ENCODE measurements at regions not wholly inside any gene's neighbourhood (a gene's known extent, or its start where the extent isn't known, plus 50 kb on each side); places are given as distances from the start of the nearest gene placed in this dataset.
"Not testable (repeated sequence)": the region's sequence is repeated elsewhere in the genome, so short reads cannot be mapped to it uniquely, and the experiment has no call there.

GRCh38 chr7:124177891-124178290, 145.0 kb upstream of the TMEM229A start:
- Mint-ChIP-seq H3K27ac (ENCODE audit: low read depth, unreplicated experiment) (no peak overlapping the region), H3K27me3 (ENCODE audit: insufficient read depth, unreplicated experiment) (no peaks in the 10 kb centered on the region), H3K36me3 (ENCODE audit: insufficient read depth, unreplicated experiment) (peaks cover 6% of the 10 kb centered on the region), H3K4me3 (ENCODE audit: unreplicated experiment) (no peak overlapping the region), H3K4me1 (ENCODE audit: insufficient read depth, unreplicated experiment) (no peaks in the 10 kb centered on the region), H3K9me3 (ENCODE audit: unreplicated experiment) (no peaks in the 10 kb centered on the region)
- BruUV-seq (replicated peaks) = no TSS peak
- ChIA-PET CTCF (interaction anchor here (0.8 kb wide), 1 partner anchor 587 kb away, joined by 3 read pairs; the partner anchor contains the start of gene GPR37), POLR2A (no interaction called here)
- TF ChIP-seq, protein P1, sequence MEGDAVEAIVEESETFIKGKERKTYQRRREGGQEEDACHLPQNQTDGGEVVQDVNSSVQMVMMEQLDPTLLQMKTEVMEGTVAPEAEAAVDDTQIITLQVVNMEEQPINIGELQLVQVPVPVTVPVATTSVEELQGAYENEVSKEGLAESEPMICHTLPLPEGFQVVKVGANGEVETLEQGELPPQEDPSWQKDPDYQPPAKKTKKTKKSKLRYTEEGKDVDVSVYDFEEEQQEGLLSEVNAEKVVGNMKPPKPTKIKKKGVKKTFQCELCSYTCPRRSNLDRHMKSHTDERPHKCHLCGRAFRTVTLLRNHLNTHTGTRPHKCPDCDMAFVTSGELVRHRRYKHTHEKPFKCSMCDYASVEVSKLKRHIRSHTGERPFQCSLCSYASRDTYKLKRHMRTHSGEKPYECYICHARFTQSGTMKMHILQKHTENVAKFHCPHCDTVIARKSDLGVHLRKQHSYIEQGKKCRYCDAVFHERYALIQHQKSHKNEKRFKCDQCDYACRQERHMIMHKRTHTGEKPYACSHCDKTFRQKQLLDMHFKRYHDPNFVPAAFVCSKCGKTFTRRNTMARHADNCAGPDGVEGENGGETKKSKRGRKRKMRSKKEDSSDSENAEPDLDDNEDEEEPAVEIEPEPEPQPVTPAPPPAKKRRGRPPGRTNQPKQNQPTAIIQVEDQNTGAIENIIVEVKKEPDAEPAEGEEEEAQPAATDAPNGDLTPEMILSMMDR (IDR thresholded peaks at IDR 0.05; ENCODE audit: unreplicated experiment) = no peak
- intact Hi-C loops (cut with micrococcal nuclease) = no loop called here
- no peak for DNase-seq (ENCODE audit: unreplicated experiment)

- H3K27me3 Mint-ChIP-seq (ENCODE audit: insufficient read depth, unreplicated experiment); H3K9me3 Mint-ChIP-seq (ENCODE audit: unreplicated experiment); H3K4me3 Mint-ChIP-seq (ENCODE audit: unreplicated experiment); DNase-seq (ENCODE audit: unreplicated experiment); H3K4me1 Mint-ChIP-seq (ENCODE audit: insufficient read depth, unreplicated experiment); BruUV-seq (replicated peaks); H3K36me3 Mint-ChIP-seq (ENCODE audit: insufficient read depth, unreplicated experiment): not testable (repeated sequence)
- CTCF ChIA-PET = interaction anchor here (0.6 to 2.7 kb wide), 12 partner anchors 8 to 713 kb away, joined by 3 to 48 read pairs (median 6); partner anchors contain the start of gene GPR37
- intact Hi-C loops (cut with micrococcal nuclease) = loop anchor here (1.0 kb wide), 2 partner anchors 594 to 613 kb away; no protein-coding TSS in a partner anchor
- H3K27ac Mint-ChIP-seq (ENCODE audit: low read depth, unreplicated experiment) = peak overlapping the region; percentile 27
- POLR2A ChIA-PET = interaction anchor here (1.6 kb wide), 1 partner anchor 594 kb away, joined by 13 read pairs; the partner anchor contains the start of gene GPR37
Measured at GRCh38 chr7:124171812-124172211, 138.9 kb upstream of the TMEM229A start.

DNA sequence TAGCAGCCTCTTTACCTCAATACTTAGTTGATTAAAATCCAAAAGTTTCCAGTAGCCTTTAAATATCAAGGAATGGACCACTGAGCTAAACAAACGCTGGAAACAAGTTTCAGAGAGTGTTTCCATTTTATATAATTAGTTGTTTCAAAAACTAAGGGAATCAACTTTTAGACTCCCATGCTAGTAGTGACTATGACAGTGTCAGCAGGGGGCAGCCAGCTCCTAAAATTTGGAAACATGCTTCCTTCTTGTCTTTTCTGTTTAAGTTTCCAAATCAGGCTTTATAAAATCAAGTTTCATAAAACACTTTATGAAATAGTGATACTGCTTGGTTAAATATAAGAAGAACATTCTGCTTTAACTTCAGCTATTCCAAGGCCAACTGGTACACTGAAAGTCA, 138.2 kb upstream of the TMEM229A start:
- intact Hi-C loops (cut with micrococcal nuclease) = loop anchor here (1.0 kb wide), 2 partner anchors 595 to 614 kb away; no protein-coding TSS in a partner anchor
- CTCF ChIA-PET = interaction anchor here (0.6 to 2.4 kb wide), 32 partner anchors 8 to 826 kb away, joined by 3 to 48 read pairs (median 4); partner anchors contain the start of gene GPR37
- Mint-ChIP-seq H3K36me3 (ENCODE audit: insufficient read depth, unreplicated experiment) (no peaks in the 10 kb centered on the region), H3K27ac (ENCODE audit: low read depth, unreplicated experiment) (no peak overlapping the region), H3K27me3 (ENCODE audit: insufficient read depth, unreplicated experiment) (no peaks in the 10 kb centered on the region), H3K4me1 (ENCODE audit: insufficient read depth, unreplicated experiment) (no peaks in the 10 kb centered on the region), H3K9me3 (ENCODE audit: unreplicated experiment) (no peaks in the 10 kb centered on the region), H3K4me3 (ENCODE audit: unreplicated experiment) (no peak overlapping the region)
- BruUV-seq (replicated peaks) = no TSS peak
- DNase-seq (ENCODE audit: unreplicated experiment) = peak; percentile 63
- TF ChIP-seq, protein P1 (IDR thresholded peaks at IDR 0.05; ENCODE audit: unreplicated experiment) = peak; percentile 66
- POLR2A ChIA-PET = interaction anchor here (0.6 to 1.6 kb wide), 4 partner anchors 15 to 613 kb away, joined by 3 to 13 read pairs (median 4); partner anchors contain the start of gene GPR37

DNA sequence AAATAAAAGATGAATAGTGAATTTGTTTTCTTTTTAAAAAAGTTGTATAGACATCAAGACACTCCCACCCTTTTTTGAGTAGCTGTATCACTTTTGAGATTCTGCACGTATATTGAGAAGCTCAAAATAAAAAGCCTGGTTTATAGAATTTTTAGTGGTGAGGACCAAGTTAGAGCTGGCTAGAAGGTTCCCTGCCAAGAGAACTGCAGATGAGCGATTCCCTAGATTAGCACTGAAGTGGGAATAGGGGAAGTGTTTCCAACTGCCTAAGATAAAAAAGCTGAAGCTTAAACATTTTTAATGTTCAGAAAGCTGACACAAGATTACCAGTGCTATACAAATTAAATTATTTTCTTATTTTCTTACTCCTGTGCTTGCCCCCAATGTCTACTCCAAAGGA, 135.7 kb upstream of the TMEM229A start:
- BruUV-seq (replicated peaks) = no TSS peak
- no peak overlapping the region for H3K4me3 Mint-ChIP-seq (ENCODE audit: unreplicated experiment)
- no peaks in the 10 kb centered on the region for H3K9me3 Mint-ChIP-seq (ENCODE audit: unreplicated experiment)
- POLR2A ChIA-PET = no interaction called here
- no peak overlapping the region for H3K27ac Mint-ChIP-seq (ENCODE audit: low read depth, unreplicated experiment)
- no peak for DNase-seq (ENCODE audit: unreplicated experiment)
- no peaks in the 10 kb centered on the region for H3K36me3 Mint-ChIP-seq (ENCODE audit: insufficient read depth, unreplicated experiment)
- no peaks in the 10 kb centered on the region for H3K27me3 Mint-ChIP-seq (ENCODE audit: insufficient read depth, unreplicated experiment)
- CTCF ChIA-PET = interaction anchor here (0.6 to 1.8 kb wide), 7 partner anchors 14 to 690 kb away, joined by 3 to 15 read pairs (median 5); partner anchors contain the start of gene GPR37
- no peaks in the 10 kb centered on the region for H3K4me1 Mint-ChIP-seq (ENCODE audit: insufficient read depth, unreplicated experiment)
- intact Hi-C loops (cut with micrococcal nuclease) = no loop called here
- TF ChIP-seq, protein P1 (IDR thresholded peaks at IDR 0.05; ENCODE audit: unreplicated experiment) = no peak

All from MCF 10A (cell line).